ENCODE measurements at regions not wholly inside any gene's neighbourhood (a gene's known extent, or its start where the extent isn't known, plus 50 kb on each side); places are given as distances from the start of the nearest gene placed in this dataset.

DNA sequence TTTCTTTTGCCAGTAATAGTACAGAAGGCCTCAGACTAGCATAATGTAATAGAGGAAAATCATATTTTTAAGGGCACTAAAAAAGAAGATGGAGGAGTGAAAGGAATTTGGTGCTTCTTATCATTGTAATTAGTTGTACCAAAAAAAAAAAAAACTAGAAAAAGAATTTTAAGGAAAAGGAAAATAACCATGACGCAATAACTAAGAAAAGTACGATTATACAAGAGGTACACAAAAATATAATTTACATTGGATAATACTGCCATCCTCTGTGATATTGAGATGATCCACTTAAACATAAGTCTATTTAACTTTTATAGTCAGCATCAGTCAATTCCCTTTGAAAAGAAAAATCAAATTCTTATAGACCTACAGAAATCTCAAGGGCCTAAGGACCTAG lies 146.7 kb upstream of the IRX5 start:
- Histone ChIP-seq H3K27me3 (ENCODE audit: control insufficient read depth, insufficient read depth, low read length) (no peaks in the 10 kb centered on the region), H3K9ac (ENCODE audit: low read length) (no peak overlapping the region), H3K36me3 (ENCODE audit: control insufficient read depth, insufficient read depth, low read length) (no peaks in the 10 kb centered on the region), H3K9me3 (ENCODE audit: control insufficient read depth, insufficient read depth, low read depth, low read length) (peaks cover 8% of the 10 kb centered on the region; the same call in 1 of the 2 replicates), H3K4me3 (ENCODE audit: low read depth, low read length) (no peak overlapping the region), H3K4me1 (ENCODE audit: control insufficient read depth, insufficient read depth, low read length) (no peaks in the 10 kb centered on the region), H3K27ac (ENCODE audit: low read depth, low read length) (no peak overlapping the region)

DNA sequence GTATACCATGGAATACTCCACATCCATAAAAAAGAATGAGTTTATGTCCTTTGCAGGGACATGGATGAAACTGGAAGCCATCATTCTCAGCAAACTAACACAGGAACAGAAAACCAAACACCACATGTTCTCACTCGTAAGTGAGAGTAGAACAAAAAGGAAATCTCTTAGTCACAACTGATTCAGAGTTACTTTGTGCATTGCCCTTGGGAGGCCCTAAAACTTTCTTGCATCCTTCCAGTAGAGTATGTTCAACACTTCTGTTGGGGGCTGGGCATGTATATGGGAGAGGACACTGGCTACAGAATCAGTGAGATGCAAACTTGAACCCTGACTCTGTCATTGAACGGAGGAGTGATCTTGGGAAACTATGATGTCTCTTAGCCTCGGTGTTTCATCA lies 147.4 kb upstream of the IRX5 start:
- peaks cover 8% of the 10 kb centered on the region; the same call in 1 of the 2 replicates for H3K9me3 ChIP-seq (ENCODE audit: control insufficient read depth, insufficient read depth, low read depth, low read length)
- H3K4me3 ChIP-seq (ENCODE audit: low read depth, low read length) = no peak overlapping the region
- no peaks in the 10 kb centered on the region for H3K4me1 ChIP-seq (ENCODE audit: control insufficient read depth, insufficient read depth, low read length)
- no peaks in the 10 kb centered on the region for H3K36me3 ChIP-seq (ENCODE audit: control insufficient read depth, insufficient read depth, low read length)
- no peaks in the 10 kb centered on the region for H3K27me3 ChIP-seq (ENCODE audit: control insufficient read depth, insufficient read depth, low read length)
- no peak overlapping the region for H3K27ac ChIP-seq (ENCODE audit: low read depth, low read length)
- H3K9ac ChIP-seq (ENCODE audit: low read length) = no peak overlapping the region

DNA sequence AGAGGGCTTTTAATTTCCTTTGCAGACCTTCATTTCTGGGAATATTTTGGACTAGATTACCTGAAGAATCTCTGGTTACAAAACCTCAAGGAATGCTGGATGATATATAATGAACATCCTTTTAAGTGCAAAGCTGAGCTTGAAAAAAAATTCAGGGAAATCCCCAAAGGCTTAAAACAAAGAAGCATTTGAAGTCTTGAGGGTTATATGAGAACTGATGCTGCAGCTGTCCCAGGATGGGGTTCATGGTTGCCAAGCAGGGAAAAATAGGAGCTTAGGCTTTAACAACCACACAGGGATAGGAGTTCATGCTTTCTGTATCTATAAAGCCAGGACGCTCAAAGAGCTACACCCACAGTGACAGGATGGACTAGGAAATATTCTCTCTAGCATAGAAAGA lies 150.4 kb upstream of the IRX5 start:
- no peaks in the 10 kb centered on the region for H3K27me3 ChIP-seq (ENCODE audit: control insufficient read depth, insufficient read depth, low read length)
- no peak overlapping the region for H3K27ac ChIP-seq (ENCODE audit: low read depth, low read length)
- H3K36me3 ChIP-seq (ENCODE audit: control insufficient read depth, insufficient read depth, low read length) = no peaks in the 10 kb centered on the region
- H3K4me3 ChIP-seq (ENCODE audit: low read depth, low read length) = no peak overlapping the region
- H3K4me1 ChIP-seq (ENCODE audit: control insufficient read depth, insufficient read depth, low read length) = no peaks in the 10 kb centered on the region
- H3K9ac ChIP-seq (ENCODE audit: low read length) = no peak overlapping the region
- H3K9me3 ChIP-seq (ENCODE audit: control insufficient read depth, insufficient read depth, low read depth, low read length) = no peaks in the 10 kb centered on the region

DNA sequence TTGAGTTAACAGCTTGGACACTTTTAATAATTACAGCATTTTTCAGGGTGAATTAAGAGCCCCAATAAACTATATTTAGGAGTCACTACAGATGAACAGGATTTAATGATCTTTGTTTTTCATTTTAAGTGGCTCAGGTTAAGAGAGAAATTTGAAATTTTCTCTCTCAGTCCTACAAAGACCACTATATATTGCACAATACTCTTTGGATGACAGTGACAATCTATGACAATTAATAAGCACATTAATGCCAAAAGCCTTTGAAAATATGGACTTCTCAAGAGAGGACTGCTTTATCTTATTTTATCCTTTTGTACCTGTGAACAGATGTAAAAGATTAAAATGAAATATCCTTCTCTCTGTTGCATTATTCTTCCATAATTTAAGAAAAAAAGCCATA lies 151.1 kb upstream of the IRX5 start:
- Histone ChIP-seq H3K4me1 (ENCODE audit: control insufficient read depth, insufficient read depth, low read length) (no peaks in the 10 kb centered on the region), H3K9me3 (ENCODE audit: control insufficient read depth, insufficient read depth, low read depth, low read length) (no peaks in the 10 kb centered on the region), H3K9ac (ENCODE audit: low read length) (no peak overlapping the region), H3K4me3 (ENCODE audit: low read depth, low read length) (no peak overlapping the region), H3K36me3 (ENCODE audit: control insufficient read depth, insufficient read depth, low read length) (no peaks in the 10 kb centered on the region), H3K27ac (ENCODE audit: low read depth, low read length) (no peak overlapping the region), H3K27me3 (ENCODE audit: control insufficient read depth, insufficient read depth, low read length) (no peaks in the 10 kb centered on the region)

- no peaks in the 10 kb centered on the region for H3K36me3 ChIP-seq (ENCODE audit: control insufficient read depth, insufficient read depth, low read length)
- H3K9me3 ChIP-seq (ENCODE audit: control insufficient read depth, insufficient read depth, low read depth, low read length) = no peaks in the 10 kb centered on the region
- H3K27ac ChIP-seq (ENCODE audit: low read depth, low read length) = no peak overlapping the region
- H3K4me1 ChIP-seq (ENCODE audit: control insufficient read depth, insufficient read depth, low read length) = no peaks in the 10 kb centered on the region
- H3K9ac ChIP-seq (ENCODE audit: low read length) = no peak overlapping the region
- H3K27me3 ChIP-seq (ENCODE audit: control insufficient read depth, insufficient read depth, low read length) = no peaks in the 10 kb centered on the region
- no peak overlapping the region for H3K4me3 ChIP-seq (ENCODE audit: low read depth, low read length)
Observed at GRCh38 chr16:54774768-54775167, 155.9 kb upstream of the IRX5 start.

GRCh38 chr16:54772400-54772799 lies 158.3 kb upstream of the IRX5 start:
- Histone ChIP-seq H3K9ac (ENCODE audit: low read length) (no peak overlapping the region), H3K9me3 (ENCODE audit: control insufficient read depth, insufficient read depth, low read depth, low read length) (no peaks in the 10 kb centered on the region), H3K27ac (ENCODE audit: low read depth, low read length) (no peak overlapping the region), H3K36me3 (ENCODE audit: control insufficient read depth, insufficient read depth, low read length) (no peaks in the 10 kb centered on the region), H3K4me3 (ENCODE audit: low read depth, low read length) (no peak overlapping the region), H3K27me3 (ENCODE audit: control insufficient read depth, insufficient read depth, low read length) (no peaks in the 10 kb centered on the region), H3K4me1 (ENCODE audit: control insufficient read depth, insufficient read depth, low read length) (no peaks in the 10 kb centered on the region)

- H3K27ac ChIP-seq (ENCODE audit: low read depth, low read length) = no peak overlapping the region
- no peak overlapping the region for H3K9ac ChIP-seq (ENCODE audit: low read length)
- H3K4me1 ChIP-seq (ENCODE audit: control insufficient read depth, insufficient read depth, low read length) = no peaks in the 10 kb centered on the region
- no peak overlapping the region for H3K4me3 ChIP-seq (ENCODE audit: low read depth, low read length)
- H3K27me3 ChIP-seq (ENCODE audit: control insufficient read depth, insufficient read depth, low read length) = no peaks in the 10 kb centered on the region
- no peaks in the 10 kb centered on the region for H3K36me3 ChIP-seq (ENCODE audit: control insufficient read depth, insufficient read depth, low read length)
- peaks cover 7% of the 10 kb centered on the region for H3K9me3 ChIP-seq (ENCODE audit: control insufficient read depth, insufficient read depth, low read depth, low read length)
Observed at GRCh38 chr16:54766355-54766754, 164.3 kb upstream of the IRX5 start.

GRCh38 chr16:54750249-54750648 lies 180.4 kb upstream of the IRX5 start:
- Histone ChIP-seq H3K27me3 (ENCODE audit: control insufficient read depth, insufficient read depth, low read length) (no peaks in the 10 kb centered on the region), H3K4me1 (ENCODE audit: control insufficient read depth, insufficient read depth, low read length) (peaks cover 3% of the 10 kb centered on the region; the same call in 1 of the 2 replicates), H3K9me3 (ENCODE audit: control insufficient read depth, insufficient read depth, low read depth, low read length) (no peaks in the 10 kb centered on the region), H3K4me3 (ENCODE audit: low read depth, low read length) (no peak overlapping the region), H3K9ac (ENCODE audit: low read length) (no peak overlapping the region), H3K36me3 (ENCODE audit: control insufficient read depth, insufficient read depth, low read length) (no peaks in the 10 kb centered on the region), H3K27ac (ENCODE audit: low read depth, low read length) (no peak overlapping the region)

DNA sequence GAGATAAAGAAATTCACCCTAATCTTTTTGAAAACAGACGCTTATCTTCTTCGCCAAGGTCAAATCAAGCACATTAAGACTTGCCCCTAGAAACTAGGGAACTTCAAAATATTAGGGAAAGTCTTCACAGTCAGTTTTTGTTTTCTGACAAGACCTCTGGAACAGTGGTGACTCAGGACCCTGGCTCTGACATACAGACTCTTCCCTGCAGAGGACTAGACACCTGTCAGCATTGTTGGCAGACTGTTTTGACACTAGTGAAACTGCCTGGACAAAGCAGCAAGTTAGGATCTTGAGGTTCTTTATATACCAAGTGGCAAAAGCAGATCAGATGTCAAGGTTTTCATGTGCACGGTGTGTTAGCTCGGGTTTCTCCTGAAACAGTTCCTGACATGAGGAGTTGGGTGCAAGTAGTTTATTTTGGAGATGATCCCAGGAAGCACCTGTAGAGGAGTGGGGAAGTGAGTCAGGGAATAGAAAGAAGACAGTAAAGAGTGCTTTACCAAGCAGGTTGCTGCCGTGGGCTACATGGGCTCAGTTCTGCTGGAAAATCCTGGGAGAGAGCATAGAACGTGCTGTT lies 182.0 kb upstream of the IRX5 start:
- Histone ChIP-seq H3K4me3 (ENCODE audit: low read depth, low read length) (no peak overlapping the region), H3K27me3 (ENCODE audit: control insufficient read depth, insufficient read depth, low read length) (no peaks in the 10 kb centered on the region), H3K9ac (ENCODE audit: low read length) (no peak overlapping the region), H3K9me3 (ENCODE audit: control insufficient read depth, insufficient read depth, low read depth, low read length) (no peaks in the 10 kb centered on the region), H3K4me1 (ENCODE audit: control insufficient read depth, insufficient read depth, low read length) (peaks cover 3% of the 10 kb centered on the region; the same call in 1 of the 2 replicates), H3K36me3 (ENCODE audit: control insufficient read depth, insufficient read depth, low read length) (no peaks in the 10 kb centered on the region), H3K27ac (ENCODE audit: low read depth, low read length) (no peak overlapping the region)

DNA sequence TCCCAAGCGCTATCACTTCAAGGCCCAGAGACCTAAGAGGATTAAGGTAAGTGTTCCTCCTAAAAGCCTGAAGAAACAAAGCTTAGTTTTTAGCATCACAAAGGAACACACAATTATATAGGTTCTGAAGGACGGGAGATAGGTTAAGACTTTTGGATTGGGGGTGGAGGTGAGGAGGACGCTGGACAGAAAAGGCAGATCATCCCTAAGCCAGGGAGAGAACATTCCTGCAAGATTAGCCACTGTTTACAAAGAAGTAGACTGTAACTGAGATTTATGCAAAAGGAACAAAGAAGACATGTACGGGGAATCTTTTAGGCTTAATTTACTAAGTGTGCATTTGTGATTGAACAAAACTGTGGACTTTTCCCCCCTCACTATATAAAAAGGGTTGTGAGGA lies 184.1 kb upstream of the IRX5 start:
- Histone ChIP-seq H3K9me3 (ENCODE audit: control insufficient read depth, insufficient read depth, low read depth, low read length) (no peaks in the 10 kb centered on the region), H3K27me3 (ENCODE audit: control insufficient read depth, insufficient read depth, low read length) (no peaks in the 10 kb centered on the region), H3K4me3 (ENCODE audit: low read depth, low read length) (no peak overlapping the region), H3K36me3 (ENCODE audit: control insufficient read depth, insufficient read depth, low read length) (no peaks in the 10 kb centered on the region), H3K27ac (ENCODE audit: low read depth, low read length) (no peak overlapping the region), H3K4me1 (ENCODE audit: control insufficient read depth, insufficient read depth, low read length) (peaks cover 3% of the 10 kb centered on the region; the same call in 1 of the 2 replicates), H3K9ac (ENCODE audit: low read length) (no peak overlapping the region)

- Histone ChIP-seq H3K9ac (ENCODE audit: low read length) (no peak overlapping the region), H3K4me3 (ENCODE audit: low read depth, low read length) (no peak overlapping the region), H3K9me3 (ENCODE audit: control insufficient read depth, insufficient read depth, low read depth, low read length) (no peaks in the 10 kb centered on the region), H3K36me3 (ENCODE audit: control insufficient read depth, insufficient read depth, low read length) (no peaks in the 10 kb centered on the region), H3K27ac (ENCODE audit: low read depth, low read length) (no peak overlapping the region), H3K27me3 (ENCODE audit: control insufficient read depth, insufficient read depth, low read length) (no peaks in the 10 kb centered on the region), H3K4me1 (ENCODE audit: control insufficient read depth, insufficient read depth, low read length) (peaks cover 3% of the 10 kb centered on the region; the same call in 1 of the 2 replicates)
Observed at GRCh38 chr16:54744998-54745397, 185.7 kb upstream of the IRX5 start.

DNA sequence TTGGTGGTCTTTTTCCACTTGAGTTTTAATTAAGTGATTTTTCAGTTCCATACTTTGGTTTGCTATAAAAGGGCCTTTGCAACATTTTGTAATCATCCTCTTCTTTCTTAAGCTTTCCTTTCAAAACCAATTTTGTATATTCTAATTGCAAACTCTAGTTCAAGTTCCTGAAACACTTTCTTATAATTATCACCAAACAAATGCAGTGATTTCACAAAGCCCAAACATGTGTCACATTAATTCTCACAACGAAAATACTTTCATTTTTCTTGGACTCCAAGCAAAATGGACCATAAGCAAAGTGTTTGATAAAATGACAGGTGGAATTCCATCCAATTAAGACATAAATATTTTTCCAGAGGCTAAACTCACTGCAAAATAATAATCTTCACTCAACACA lies 188.2 kb upstream of the IRX5 start:
- Histone ChIP-seq H3K36me3 (ENCODE audit: control insufficient read depth, insufficient read depth, low read length) (no peaks in the 10 kb centered on the region), H3K27me3 (ENCODE audit: control insufficient read depth, insufficient read depth, low read length) (no peaks in the 10 kb centered on the region), H3K9ac (ENCODE audit: low read length) (no peak overlapping the region), H3K27ac (ENCODE audit: low read depth, low read length) (no peak overlapping the region), H3K4me1 (ENCODE audit: control insufficient read depth, insufficient read depth, low read length) (peaks cover 3% of the 10 kb centered on the region; the same call in 1 of the 2 replicates), H3K9me3 (ENCODE audit: control insufficient read depth, insufficient read depth, low read depth, low read length) (no peaks in the 10 kb centered on the region), H3K4me3 (ENCODE audit: low read depth, low read length) (no peak overlapping the region)

Measured in HUES6 (cell line).